Inflammatory macrophage treated with lipopolysaccharide for 4 hours (primary cell): ENCODE measurements at regions not wholly inside any gene's neighbourhood (a gene's known extent, or its start where the extent isn't known, plus 50 kb on each side); places are given as distances from the start of the nearest gene placed in this dataset.
A peak's percentile ranks its signal among the peaks of the same experiment; 100 is the strongest.
"Not testable (repeated sequence)": the region's sequence is repeated elsewhere in the genome, so short reads cannot be mapped to it uniquely, and the experiment has no call there.

Experiments used
- DNase-seq: peaks from one replicate; pipeline ENCODE4 v3.0.0-alpha.2; 2020

DNA sequence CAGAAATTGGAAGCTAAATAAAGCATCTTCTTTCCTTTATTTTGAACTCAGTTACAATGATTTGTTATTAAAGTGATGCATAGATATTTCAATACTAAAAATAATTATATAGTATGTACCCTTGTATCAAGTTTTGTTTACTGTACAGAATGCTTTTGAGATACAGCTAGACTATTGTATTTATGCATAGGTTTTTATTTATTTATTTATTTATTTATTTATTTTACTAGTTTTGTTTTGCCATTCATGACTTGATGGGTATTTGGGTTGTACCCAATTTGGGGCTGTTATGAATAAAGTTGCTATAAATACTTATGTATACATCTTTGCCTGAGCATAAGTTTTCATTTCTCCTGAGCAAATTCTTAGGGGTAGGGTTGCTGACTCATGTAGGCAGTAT, 118.7 kb upstream of the NXPH2 start:
- DNase-seq = no peak

- DNase-seq = no peak
Observed at GRCh38 chr2:138897274-138897673, 117.1 kb upstream of the NXPH2 start.

GRCh38 chr2:138893746-138894145, 113.6 kb upstream of the NXPH2 start:
- no peak for DNase-seq

GRCh38 chr2:138881126-138881525, 100.9 kb upstream of the NXPH2 start:
- no peak for DNase-seq

DNA sequence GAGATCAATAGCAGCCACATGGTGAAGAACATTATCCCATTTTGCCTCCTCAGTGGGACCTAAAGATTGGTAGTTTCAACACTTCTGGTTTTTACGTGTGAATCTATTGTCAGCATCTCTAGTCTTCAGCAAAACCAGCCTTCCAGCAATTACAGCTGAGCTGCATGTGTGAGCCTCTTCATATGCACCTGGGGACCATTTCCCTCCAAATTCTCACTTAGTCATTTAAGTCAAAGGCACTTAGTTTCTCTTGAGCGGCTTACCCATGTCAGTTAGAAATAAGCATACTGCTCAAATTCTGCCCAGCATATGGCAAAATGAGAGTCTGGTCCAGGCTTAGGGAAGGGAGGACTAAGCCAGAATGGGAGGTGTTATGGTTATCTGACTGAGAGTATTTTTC, 99.7 kb upstream of the NXPH2 start:
- no peak for DNase-seq

DNA sequence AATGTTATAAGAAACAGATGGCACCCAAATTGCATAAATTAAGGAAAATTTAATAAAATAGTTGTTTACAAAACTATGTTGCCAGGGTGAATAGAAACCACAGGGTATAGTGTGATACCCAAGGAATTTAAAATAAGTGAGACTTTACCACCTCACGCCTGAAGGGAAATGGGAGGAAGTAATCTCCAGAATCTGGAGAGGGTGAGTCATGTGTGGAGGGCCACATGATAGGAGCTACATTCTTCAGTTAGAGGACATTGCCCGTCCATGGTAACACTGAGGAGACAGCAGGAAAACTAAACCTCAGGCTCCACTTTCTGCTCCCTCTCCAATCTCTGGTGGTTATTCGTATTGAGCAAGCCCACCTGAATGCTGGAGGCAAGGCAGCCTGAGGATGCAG, 97.2 kb upstream of the NXPH2 start:
- DNase-seq = no peak

DNA sequence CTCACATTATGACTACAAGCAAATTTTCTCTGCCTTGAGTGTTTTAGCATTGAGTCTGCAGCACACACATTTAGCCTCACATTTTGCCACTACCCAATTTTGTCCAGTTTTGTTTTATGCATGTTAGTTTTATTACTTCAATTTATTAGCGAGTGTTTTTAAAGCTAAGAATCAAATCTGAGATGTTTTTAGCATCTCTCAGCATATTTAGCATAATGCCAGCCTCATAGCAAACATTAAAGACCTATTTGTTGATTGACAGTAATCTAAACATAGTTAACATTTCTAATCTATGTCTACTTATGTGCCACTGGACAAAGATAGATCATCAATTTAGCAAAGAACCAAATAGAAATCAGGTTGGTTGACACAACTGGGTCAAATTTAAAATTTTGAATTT, 94.1 kb upstream of the NXPH2 start:
- DNase-seq = no peak

DNA sequence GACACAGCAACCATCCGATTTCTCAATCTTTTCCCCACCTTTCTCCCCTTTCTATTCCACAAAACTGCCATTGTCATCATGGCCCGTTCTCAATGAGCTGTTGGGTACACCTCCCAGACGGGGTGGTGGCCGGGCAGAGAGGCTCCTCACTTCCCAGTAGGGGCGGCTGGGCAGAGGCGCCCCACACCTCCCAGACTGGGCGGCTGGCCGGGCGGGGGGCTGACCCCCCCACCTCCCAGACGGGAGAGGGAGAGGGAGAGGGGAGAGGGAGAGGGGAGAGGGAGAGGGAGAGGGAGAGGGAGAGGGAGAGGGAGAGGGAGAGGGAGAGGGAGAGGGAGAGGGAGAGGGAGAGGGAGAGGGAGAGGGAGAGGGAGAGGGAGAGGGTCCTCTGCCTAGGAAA, 91.9 kb upstream of the NXPH2 start:
- not testable (repeated sequence) for DNase-seq

- DNase-seq = no peak
Observed at GRCh38 chr2:138871312-138871711, 91.1 kb upstream of the NXPH2 start.

DNA sequence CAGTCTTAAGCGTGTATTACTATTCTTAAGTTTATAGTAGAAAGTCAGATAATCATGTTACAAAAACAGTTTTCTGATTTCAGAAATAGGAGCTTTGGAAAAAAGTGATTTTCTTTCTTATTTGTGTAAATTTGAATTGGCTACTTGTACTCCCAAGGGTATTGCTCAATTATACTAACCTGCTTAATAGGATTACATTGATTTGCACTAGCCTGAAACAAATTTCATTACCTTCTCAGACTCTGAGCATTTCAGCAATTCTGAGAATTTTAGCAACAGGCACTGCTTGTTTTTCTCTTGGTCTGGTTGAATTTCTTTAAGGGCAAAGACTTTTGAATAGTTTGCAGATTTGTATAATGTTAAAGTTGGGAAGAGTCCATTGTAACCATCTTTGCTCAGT, 87.2 kb upstream of the NXPH2 start:
- DNase-seq = no peak

DNA sequence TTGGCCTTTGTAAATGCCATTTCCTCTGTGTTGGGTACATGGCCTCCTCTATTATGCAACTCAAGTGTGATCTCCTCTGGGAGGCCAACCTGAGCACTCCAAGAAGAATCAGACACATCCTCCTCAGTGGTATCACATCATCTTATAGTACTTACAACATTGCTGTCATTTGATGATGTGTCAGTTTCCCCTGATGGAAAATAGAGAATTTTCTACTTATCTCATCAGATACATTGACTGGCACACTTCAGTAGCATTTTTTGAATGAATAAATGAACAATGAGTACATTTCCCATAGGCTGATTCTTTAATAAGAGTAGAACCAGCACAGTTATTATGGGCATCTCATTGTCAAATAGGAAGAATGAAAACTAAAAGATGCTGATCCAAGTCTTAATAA, 86.6 kb upstream of the NXPH2 start:
- no peak for DNase-seq

GRCh38 chr2:138853761-138854160, 73.6 kb upstream of the NXPH2 start:
- DNase-seq = no peak

- no peak for DNase-seq
Observed at GRCh38 chr2:138853296-138853695, 73.1 kb upstream of the NXPH2 start.

- peak; percentile 47 for DNase-seq
Observed at GRCh38 chr2:138846216-138846821, 66.1 kb upstream of the NXPH2 start.

DNA sequence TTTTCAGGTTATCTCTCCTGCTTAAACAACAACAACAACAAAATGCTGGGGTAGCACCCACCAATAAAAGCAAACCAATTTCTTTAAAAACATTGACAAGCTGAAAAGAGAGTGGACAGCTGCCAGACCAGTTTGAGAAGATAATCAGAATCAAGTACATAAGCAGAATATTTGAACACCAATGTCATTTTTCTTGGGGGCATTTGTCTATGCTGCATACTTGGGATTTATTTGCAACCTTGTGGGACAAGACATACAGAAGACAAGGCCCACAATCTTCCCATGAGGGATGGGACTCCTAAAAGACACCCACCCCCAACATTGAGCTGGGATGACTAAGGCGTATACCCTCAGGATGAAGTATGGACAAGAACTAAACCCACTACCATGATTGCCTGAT, 62.2 kb upstream of the NXPH2 start:
- no peak for DNase-seq

DNA sequence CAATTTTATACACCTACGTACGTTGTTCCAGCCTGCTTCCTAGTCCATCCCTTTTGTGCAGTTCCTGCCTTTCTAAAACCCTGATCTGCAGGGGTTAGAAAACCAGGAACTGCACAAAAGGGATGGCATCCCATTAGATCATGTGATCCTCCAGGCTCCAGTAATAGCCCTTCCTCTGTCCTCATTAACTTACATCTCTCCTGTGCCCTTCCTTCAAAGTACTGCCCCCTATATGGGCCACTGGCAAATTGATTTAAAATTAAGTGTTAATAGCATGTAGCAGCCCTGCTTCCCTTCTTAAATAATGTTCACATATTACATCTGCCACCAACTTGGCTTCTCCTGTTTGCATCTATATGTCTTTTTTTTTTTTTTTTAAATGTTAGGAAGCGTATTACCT, 61.3 kb upstream of the NXPH2 start:
- no peak for DNase-seq

DNA sequence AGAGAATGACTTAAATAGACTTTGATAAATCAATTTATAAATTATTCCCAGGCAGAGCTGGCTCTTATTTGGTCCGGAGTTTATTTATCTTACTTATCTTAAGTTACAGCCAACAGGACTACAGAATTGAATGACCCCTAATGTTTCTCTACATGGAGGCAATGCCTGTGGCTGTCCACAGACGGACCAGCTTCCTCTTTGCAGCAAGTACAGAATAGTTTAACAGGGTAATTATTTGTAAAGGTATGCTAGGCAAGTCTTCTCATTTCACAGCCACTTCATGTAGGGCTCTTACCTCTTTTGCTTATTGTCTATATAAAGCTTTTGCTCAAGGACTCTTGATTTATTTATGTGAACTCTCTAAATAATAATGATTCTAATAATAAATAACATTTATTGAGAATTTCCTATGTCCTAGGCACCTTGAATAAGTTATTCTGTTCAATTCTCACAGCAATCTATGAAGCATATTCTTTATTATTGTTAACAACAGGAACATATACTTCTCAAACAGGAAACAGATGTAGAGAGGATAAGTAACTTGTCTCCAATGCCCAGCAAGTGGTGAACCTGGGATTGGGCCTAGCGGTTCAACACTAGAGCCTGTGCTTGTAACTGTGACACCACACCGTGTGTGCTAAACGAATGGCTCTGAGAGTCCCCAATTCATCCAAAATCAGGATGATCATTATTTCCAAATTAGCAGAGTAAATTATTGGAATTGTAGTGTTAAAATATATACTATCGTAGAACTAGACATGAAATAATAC, 58.8 kb upstream of the NXPH2 start:
- no peak for DNase-seq

GRCh38 chr2:138831691-138832090, 51.5 kb upstream of the NXPH2 start:
- no peak for DNase-seq

GRCh38 chr2:138831154-138831553, 51.0 kb upstream of the NXPH2 start:
- no peak for DNase-seq

DNA sequence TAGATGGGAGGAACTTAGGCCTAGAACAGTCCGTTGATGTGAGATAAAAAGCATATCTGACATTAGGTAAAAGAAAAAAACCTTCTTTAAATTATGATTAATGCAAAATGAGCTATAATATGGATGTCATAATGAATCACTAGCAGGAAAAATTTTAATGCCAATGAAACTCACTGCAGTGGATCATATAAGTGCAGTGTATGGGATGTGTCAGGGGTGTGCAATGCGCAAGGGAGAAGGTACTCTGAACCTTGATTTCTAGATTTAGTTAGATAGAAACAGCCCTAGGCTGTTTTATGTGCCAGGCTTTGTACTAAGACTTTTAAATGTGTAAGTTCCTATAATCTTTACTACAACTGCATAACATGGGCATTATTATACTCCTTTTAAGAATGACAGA, 50.4 kb upstream of the NXPH2 start:
- DNase-seq = no peak
